HG03565 (cell line): ENCODE measurements at regions not wholly inside any gene's neighbourhood (a gene's known extent, or its start where the extent isn't known, plus 50 kb on each side); places are given as distances from the start of the nearest gene placed in this dataset.
A peak's percentile ranks its signal among the peaks of the same experiment; 100 is the strongest.

ENCODE experiments used
- ATAC-seq: cut with Tn5 transposase; IDR thresholded peaks from one replicate; pipeline ENCODE4 v1.9.1; 2021; ENCODE audit warnings: mild to moderate bottlenecking, moderate library complexity; ENCODE audit not compliant: unreplicated experiment

DNA sequence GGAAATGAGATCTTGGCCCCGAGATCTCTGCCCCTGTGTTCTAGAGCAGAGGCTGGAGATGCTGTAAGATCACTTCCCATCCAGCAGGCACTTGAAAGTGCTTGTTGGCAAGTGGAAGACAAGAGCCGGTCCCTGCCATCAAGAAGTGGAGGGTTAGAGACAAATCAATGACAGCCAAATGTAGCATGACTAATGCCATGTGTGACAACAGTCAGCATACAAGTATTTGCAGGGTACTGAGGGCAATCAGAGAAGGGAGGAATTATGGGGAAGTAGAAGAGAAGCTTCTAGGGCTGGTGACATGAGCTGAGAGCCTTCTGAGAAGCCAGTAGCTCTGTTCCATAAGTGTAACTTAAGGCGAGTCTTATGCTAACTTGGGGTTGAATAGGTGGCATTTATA lies 58.6 kb downstream of the TMEM17 start:
- no peak for ATAC-seq

DNA sequence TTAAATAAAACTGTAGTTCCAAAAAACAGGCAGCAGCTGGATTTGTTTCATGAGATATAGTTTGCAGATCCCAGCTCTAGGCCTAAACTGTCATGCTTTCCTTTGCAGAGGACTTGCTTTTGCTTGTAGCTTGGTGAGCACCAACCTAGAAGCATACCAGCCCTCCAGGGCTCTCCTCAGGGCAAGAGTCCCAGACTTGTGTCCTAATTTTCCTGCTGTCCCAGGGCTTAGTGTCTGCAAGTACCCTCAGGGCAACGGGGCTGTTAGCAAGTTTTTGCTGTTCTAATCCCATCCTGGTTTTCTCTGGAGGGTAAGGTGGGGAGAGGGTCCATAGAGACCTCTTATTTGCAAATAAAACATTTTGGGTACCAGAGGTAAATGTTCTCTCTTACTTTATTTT lies 59.5 kb downstream of the TMEM17 start:
- no peak for ATAC-seq

DNA sequence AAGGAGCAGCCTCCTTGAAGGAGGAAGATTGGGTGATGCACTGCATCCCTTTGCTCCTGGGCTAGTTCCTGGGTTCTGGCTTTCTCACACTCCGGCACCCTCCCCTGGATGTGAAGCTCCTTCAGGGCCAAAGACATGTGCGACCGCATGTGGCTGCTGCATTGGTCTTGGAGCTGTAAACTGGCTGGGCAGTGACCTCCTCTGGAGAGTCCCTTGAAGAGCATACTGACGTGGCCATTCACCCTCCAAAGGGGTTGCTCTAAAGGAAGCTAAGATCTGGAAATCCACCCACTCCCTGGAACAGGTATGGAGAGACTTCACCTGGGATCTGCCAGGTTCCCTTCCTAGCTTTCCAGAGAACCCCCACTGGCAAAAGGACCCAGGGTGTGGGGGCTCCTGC lies 62.1 kb downstream of the TMEM17 start:
- no peak for ATAC-seq

DNA sequence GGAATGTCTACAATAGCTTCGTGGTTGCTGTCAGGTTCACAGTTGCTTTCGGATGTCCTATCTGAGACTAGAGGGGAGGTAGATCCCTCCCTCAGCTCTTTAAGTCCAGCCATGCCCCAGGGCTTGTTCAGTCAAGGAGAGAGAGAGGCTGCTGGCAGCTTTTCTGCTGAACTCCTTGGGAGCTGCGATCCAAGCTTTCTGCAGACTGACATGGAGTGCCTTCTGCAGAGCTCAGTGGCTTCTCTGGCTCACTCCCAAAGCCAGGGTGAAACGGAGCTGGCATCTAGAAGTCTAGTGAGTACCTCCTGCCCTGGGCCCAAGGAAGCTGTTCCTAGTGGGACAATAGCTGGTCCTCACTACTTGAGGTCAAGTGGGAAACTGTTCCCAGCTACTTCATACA lies 62.5 kb downstream of the TMEM17 start:
- no peak for ATAC-seq

DNA sequence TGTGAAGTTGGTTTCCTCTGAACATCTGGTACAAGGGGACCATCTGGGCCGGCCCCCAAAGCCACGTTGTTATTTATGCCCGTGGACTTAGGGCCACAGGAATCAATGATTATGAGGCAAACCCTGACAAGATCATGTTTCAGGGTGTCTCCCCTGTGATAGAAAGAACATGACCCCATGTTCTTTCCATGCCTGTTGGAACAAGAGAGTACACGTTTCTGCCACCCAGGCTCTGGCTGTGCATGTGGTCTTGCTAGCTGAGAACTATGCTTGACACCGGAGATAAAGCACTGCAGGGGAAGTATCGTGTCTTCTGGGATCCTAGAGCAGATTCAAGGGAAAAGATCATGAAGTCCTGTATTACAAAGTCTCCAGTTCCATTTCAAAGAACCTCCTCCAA lies 64.2 kb downstream of the TMEM17 start:
- no peak for ATAC-seq

DNA sequence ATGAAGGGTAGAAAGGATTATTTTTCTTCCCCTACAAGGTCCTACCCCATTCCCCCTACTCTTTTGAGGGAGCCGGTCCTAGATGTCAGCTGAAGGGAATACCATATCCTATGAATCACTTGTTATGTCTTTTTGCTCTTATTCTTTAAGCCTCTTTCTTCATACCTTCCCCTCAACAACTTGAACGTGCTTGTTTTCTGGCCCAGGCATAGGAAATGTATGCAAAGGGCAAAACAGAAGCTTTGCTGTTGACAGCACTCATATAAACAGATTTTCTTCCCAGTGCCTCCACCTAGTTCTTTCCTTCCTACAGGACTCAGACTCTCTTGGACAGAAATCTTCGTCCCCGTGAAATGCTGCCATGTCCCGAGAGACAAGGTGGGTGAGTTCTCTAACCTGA lies 64.6 kb downstream of the TMEM17 start:
- ATAC-seq = no peak

DNA sequence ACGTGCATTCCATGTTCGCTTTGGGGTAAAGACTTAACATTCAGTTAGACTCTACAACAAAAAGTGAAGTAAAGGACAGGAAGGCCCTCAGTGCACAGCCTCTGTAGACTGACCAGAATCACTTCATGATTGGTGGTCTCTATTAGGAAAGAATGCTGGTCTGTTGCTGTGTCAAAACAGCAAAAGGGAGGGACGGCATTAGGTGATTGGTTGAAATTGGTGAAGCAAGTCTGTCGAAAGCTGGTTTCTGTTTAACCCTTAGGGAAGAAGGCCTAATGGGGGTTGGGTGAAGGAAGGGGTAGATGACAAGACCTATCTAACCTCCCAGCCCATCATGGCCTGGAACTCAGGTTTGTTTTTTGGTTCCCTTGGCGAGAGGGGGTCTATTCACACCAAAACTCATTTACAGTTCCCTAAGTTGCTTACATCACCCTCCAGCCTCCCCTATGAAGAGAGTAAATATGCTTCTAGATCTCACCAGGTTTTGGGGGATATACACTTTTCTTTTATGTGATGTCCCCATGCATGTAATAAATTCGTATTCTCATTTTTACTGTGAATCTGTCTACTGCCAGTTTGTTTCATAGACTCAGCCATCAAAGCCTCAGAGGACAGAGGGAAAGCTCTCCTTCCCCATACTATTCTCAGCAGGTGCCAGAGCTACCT lies 65.6 kb downstream of the TMEM17 start:
- ATAC-seq = no peak

DNA sequence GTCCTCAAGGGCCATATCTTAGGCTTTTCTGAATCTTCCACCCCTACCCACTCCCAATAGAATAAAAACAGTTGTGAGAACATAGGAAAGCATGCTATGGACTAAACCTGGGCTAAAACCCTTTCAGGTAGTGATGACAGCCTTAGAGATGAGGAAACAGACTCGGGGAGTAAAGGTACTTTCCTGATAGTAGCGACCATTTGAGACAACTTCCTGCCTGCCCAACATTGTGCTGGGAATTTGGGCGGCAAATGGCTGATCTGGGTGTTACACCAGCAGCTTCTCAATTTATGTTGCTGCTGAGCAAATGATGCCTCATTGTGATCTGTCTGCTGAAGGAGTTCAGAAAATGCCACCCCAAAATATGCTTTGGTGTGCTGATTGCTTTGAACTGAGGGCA lies 66.6 kb downstream of the TMEM17 start:
- ATAC-seq = no peak

DNA sequence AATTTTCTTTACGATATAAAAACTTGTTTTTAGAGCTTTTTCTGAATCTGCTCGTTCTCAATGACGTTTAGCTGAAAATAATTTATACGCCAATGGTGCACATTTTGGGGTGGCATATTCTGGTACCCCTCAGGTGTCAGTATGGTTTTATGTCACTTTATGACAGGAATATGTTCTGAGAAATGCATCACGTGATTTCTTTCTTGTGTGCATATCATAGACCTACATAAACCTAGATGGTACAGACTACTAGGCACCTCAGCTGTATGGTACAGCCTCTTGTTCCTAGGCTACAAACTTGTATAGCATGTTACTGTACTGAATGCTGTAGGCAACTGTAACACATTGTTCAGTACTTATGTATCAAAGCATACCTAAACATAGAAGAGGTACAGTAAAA lies 68.2 kb downstream of the TMEM17 start:
- ATAC-seq = no peak

DNA sequence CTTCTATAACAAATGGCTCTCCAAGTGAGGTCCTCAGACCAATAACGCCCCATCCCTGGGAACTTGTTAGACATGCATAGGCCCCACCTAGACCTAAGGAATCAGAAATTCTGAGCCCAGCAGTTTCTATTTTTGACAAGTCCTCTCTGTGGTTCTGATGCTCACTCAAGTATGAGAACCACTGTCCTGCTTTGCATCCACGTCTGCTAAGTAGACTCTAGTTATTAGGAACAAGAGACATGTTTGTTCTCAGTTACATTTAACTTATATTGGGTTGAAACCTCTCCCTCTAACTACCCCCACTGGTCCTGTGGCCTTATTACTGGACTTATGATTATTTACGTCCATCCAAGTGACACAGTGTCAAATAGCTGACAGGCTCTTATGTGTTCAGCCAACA lies 70.3 kb downstream of the TMEM17 start:
- peak; percentile 79 for ATAC-seq

DNA sequence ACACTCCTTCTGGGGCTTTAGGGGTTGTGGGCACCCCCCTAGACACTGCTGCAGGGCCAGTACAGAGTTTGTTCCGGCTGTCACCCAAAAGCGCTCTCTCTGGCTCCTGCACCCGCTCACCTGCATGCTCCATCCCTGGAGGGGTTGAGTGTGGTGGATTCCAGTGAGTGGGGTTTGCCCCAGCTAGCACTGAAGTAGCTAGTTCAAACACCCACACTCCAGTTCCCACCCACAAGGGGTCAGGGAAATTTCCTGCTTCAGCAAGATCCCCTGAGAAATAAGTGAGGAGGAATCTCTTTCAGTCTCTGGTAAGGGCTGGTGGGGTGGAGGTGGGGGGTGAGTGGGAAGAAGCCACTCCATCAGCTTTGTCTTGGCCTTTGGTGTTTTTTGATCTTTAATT lies 73.6 kb downstream of the TMEM17 start:
- ATAC-seq = no peak

DNA sequence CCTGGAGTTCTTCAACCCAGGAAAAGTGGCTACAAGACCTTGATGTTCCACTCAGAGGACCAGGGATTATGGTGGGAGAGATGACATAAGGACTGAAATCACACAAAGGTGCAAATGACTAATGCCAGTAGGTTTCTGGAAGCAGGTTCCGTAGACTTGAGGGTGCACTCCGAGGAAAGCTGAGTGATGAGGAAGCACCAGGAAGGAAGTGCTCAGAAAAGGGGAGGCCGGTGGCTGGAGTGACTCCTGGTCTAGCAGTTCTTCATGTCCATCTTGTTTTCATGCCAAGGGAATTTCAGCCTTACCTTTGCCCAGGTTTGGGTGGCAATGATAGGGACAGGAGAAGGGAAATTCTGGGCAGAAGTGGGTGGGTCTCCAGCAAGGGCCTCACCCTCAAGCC lies 74.5 kb downstream of the TMEM17 start:
- no peak for ATAC-seq

DNA sequence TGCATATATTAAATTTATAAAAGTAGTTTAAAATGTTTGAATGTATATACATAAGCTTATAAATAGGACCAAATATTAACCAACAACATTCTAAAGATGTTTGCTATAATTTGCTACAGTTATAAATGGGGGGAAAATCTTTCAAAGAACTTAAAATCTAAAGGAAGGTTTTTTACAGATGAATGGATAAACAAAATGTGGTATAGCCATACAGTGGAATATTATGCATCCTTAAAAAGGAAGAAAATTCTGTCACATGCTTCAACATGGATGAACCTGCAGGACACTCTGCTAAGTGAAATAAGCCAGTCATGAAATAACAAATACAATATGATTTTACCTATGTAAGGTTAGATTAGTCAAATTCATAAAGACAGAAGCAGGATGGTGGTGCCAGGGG lies 75.8 kb downstream of the TMEM17 start:
- ATAC-seq = no peak

DNA sequence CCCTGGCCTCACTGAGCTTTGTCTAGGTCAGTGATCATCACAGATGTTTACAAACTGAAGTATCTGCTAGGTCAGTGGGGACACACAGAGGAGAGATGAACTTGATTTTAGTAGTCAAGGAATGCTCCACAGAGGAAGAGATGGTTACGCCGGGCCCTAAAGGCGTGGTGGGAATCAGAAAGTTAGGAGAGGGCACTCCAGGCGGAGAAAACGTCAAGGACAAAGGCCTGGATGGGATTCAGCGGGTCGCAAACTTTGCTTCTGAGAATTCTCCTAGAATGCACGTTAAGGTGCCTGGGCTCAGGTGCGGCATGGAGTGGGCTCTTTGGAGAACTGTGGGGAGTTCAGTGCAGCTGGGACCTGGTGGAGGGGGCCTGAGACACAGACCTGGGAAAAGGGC lies 78.8 kb downstream of the TMEM17 start:
- no peak for ATAC-seq

DNA sequence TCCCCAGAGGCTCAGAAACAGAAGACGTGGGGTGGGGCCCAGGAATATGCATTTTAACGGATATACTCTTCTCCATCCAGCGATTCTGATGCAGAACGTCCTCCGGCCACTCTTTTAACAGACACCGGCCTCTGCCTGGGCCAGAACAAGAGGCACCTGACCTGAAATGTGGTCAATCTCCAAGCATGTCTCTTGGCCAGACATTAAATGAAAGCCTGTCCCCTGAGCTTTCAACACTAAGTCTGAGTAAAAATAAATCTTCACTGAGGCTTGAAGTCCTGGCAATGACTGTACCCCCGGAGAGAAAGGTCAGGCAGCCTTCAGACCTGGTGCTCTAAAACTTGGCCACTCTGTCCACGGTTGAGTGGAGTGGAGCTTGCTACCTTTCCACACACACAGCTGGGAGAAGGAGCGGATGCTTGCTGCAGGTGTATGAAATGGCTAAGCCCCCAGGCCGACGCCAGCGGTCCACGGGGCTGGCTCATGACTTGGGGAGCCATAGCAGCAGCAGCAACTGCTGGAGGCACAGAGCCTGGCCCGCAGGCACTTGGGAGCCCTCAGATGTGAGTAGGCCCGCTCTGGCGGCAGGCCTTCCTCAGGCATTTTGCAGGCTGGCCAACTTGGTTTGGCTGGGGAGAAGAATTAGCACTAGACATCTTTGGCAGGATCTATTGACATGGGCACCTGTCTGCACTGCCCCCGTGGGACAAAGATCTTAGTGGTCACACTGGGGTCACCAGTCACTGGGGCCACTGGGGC lies 79.7 kb downstream of the TMEM17 start:
- ATAC-seq = no peak

DNA sequence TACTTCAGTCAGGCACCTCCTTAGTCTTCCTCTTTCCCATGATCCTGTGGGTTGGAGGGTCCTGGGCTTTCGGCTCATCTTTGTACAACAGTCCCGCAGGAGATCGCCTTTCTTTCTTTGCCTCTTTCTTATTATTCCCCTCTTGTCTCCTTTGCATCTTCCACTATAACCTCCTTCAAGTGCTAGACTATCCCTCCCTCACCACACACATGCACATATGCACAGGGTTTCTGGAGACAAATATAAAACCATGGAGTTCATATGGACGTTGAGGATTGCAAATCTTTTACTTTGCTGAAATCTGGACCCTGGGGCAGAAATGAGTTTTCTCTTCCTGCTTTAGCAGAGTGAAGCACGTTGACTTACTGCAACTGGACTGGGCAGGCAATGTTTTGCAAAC lies 80.3 kb downstream of the TMEM17 start:
- no peak for ATAC-seq

DNA sequence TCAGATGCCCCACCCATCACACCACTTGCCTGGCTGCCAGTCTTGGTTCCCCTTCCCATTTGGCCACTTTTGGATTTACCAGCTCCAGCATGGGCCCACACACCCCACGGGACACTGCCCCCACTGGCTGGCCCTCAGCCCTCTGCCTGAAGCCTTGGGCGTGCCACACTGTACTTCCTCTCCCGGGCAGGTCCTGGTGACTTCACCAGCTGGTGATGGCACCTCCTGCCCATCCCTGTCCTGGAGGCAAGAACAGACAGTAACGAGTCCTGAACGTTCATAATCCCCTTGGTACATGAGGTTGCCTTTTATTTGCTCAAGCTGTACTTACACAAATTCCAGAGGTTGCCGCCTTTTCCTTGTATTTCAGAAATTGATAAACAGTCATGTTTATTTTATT lies 81.1 kb downstream of the TMEM17 start:
- ATAC-seq = no peak

DNA sequence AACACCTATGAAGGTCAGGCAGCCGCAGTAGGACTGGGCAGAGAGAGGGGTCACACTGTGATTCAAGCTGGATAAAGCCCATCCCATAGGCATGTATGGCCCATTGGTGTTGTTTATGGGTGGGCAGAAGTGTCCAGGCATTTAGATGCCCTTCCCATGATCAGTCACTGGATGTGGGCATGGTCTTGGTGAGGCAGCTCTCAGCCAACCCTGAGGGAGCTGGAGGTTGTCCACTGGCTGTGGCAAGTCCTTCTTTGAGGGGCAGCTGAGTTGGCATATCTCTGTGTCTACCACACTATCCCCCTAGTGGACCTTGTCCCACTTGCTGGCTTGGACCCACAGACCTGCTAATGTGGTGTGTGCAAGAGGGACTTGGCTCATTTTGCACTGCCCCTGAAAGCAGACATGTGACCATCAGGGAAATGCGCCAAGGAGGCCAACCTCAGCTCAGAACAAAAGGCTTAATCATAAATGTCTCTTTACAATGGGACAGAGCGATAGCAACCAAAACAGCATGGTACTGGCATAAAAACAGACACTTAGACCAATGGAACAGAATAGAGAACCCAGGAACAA lies 82.0 kb downstream of the TMEM17 start:
- ATAC-seq = no peak

DNA sequence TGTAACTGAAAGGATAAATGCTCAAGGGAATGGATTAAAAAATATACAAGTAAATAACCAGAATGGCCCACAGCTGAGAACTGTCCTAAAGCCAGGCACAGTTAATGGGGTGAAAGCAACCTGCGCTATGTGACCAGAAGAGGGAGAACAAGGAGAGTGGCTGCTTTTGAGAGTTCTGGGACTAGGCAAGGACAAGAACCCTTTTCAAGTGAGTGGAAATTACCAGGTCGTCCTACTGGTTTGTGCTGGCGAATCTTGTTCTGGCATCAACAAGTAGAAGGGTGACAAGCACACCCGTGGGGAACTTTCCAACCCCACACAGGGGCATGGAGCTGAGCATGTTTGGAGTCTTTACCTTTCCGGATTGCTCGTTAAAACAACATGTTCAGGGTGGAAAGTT lies 82.8 kb downstream of the TMEM17 start:
- ATAC-seq = no peak

DNA sequence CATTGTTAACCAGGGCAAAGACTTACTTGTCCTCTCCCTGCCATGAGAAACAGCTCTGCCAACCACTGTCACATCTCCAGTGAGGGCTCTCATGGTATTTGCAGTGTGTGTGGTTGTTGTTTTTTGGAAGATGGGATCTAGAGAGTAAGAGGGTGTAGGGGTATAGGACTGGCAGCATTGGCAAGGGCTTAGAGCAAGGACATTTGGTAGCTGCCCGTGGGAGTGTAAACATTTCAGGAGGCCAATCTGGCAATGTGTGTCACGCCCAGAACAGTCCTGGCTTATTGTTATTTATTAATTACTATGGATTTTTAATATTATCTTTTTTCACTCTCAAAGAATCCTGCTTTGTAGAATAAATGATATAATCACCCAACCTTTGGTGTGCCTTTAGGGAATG lies 90.5 kb downstream of the TMEM17 start:
- ATAC-seq = no peak

DNA sequence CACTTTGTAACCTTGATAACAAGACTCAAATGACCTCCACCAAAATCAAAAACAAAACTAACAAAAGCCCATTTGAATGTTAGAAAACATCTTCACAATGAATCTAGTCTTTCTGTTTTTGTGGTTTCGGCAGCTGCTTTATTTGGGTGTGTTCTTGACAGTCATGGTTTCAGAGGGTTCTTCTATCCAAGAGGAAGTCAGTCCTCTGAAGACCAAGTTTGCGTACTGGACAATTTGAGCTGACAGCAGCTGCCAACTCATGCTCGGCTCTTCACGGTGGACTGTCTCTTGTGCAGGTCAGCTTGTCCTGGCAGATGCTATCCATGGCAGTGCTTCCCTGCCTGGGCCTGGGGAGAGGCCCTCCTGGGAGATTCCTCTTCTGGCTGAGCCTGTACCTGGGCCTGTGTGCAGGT lies 91.0 kb downstream of the TMEM17 start:
- ATAC-seq = peak; percentile 66

DNA sequence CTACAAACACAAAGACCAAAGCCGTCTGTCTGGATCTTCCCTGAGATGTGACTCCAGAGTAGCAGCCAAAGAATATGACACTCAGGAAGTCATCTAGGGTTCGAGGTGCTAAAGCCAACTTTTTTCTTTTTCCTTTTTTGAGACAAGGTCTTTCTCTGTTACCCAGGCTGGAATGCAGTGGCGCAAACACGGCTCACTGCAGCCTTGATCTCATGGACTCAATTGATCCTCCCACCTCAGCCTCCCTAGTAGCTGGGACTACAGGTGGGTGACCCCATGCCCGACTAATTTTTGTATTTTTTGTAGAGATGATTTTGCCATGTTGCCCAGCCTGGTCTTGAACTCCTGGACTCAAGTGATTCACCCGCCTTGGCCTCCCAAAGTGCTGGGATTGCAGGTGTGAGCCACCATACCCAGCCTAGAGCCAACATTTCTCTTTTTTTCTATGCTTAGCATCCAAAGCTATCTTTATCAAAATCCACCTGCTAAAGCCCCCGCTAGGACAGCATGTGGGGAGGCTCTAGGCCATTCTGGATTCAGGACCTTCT lies 92.8 kb downstream of the TMEM17 start:
- ATAC-seq = no peak
